ENCODE measurements at regions not wholly inside any gene's neighbourhood (a gene's known extent, or its start where the extent isn't known, plus 50 kb on each side); places are given as distances from the start of the nearest gene placed in this dataset.

DNA sequence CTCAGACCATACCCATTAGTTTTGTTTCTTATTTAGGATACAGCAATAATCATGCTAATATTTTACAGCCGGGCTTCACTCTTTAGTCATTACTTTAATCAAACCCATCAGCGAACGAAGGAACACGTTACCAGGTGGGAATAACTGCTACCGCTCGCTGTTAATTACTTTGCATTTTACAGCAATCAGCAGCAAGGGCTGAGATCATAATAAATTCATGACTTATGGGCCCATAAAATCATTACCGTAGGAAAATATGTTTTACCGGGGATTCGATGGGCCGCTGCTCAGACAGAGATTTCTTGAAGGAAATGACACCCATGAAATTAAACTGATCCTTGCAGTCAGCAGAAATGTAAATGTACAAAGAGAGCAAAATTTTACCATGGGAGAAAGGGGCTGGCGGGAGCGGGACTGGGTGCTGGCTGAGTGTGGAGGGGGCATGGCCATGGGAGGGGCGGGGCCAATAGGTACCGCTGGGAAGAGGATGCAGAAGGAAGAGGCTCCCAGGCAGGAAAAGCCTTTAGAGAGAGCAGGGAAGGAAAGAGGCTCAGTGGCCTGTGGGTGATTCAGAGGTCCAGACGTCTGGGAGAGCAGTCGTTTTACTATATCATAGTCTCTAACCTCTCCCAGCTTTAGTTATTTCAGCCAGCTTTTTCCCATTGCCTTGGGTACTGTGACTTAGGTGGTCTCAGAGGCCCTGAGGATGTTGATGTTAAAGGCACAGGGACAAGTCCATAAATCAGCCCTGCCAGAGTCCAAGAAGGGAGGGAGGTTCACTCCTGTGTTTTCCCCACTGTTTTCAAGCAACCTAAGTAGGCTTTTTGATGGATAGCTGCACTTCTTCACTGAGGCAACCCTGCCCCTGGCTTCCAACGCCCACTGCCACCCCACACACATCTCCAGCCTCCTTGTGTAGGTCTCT, 258.9 kb downstream of the SEC16B start:
- Histone ChIP-seq H3K9ac (no peak overlapping the region), H3F3A (ENCODE audit: low read depth) (no peaks in the 10 kb centered on the region), H3K4me1 (no peaks in the 10 kb centered on the region), H4K20me1 (ENCODE audit: low read depth) (no peaks in the 10 kb centered on the region), H3K27me3 (no peaks in the 10 kb centered on the region), H2AFZ (replicated peaks) (no peak overlapping the region), H3K9me3 (ENCODE audit: low read depth) (no peaks in the 10 kb centered on the region), H3K4me3 (no peak overlapping the region), H3K27ac (no peak overlapping the region), H3K4me2 (no peak overlapping the region), H3K36me3 (no peaks in the 10 kb centered on the region), H3K79me2 (ENCODE audit: low read depth) (no peaks in the 10 kb centered on the region)
- Mint-ChIP-seq H3K9me3 (peaks cover 6% of the 10 kb centered on the region), H3K36me3 (no peaks in the 10 kb centered on the region), H3K4me1 (no peaks in the 10 kb centered on the region), H3K27me3 (ENCODE audit: insufficient read depth, low read depth) (no peaks in the 10 kb centered on the region), H3K27ac (no peak overlapping the region), H3K4me3 (no peak overlapping the region)
- DNase-seq (ENCODE audit: low spot score): no peak
- TF ChIP-seq, protein P1, sequence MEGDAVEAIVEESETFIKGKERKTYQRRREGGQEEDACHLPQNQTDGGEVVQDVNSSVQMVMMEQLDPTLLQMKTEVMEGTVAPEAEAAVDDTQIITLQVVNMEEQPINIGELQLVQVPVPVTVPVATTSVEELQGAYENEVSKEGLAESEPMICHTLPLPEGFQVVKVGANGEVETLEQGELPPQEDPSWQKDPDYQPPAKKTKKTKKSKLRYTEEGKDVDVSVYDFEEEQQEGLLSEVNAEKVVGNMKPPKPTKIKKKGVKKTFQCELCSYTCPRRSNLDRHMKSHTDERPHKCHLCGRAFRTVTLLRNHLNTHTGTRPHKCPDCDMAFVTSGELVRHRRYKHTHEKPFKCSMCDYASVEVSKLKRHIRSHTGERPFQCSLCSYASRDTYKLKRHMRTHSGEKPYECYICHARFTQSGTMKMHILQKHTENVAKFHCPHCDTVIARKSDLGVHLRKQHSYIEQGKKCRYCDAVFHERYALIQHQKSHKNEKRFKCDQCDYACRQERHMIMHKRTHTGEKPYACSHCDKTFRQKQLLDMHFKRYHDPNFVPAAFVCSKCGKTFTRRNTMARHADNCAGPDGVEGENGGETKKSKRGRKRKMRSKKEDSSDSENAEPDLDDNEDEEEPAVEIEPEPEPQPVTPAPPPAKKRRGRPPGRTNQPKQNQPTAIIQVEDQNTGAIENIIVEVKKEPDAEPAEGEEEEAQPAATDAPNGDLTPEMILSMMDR (IDR thresholded peaks at IDR 0.05): no peak
- no peak for TF ChIP-seq EZH2 (IDR thresholded peaks at IDR 0.05)
- TF ChIP-seq EZH2phosphoT487 (IDR thresholded peaks at IDR 0.05): no peak

DNA sequence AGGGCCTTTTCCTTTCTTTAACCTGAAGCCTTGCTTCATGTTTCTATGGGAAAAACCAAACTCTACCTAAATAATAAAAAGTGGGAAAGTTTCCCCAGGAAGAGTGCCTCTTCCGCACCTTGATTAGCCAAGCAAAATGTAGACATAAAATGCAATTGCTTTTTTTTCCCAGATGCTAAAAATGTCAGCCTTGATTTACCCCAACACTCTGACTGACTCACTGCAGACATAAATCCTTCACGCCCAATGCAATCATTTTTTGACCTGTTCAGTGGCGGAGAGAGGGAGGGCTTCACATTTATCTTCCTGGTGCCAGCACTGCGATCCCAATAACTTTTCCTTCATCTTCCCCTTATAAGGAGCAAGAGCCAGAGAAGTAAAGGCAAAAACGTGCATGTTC, 261.5 kb downstream of the SEC16B start:
- Histone ChIP-seq H3K27me3 (no peaks in the 10 kb centered on the region), H3K4me3 (no peak overlapping the region), H2AFZ (replicated peaks) (no peak overlapping the region), H3K27ac (no peak overlapping the region), H3K79me2 (ENCODE audit: low read depth) (no peaks in the 10 kb centered on the region), H4K20me1 (ENCODE audit: low read depth) (no peaks in the 10 kb centered on the region), H3K9ac (no peak overlapping the region), H3K9me3 (ENCODE audit: low read depth) (no peaks in the 10 kb centered on the region), H3K4me1 (no peaks in the 10 kb centered on the region), H3F3A (ENCODE audit: low read depth) (no peaks in the 10 kb centered on the region), H3K4me2 (no peak overlapping the region), H3K36me3 (no peaks in the 10 kb centered on the region)
- Mint-ChIP-seq H3K4me3 (no peak overlapping the region), H3K36me3 (no peaks in the 10 kb centered on the region), H3K4me1 (no peaks in the 10 kb centered on the region), H3K9me3 (no peaks in the 10 kb centered on the region), H3K27me3 (ENCODE audit: insufficient read depth, low read depth) (peaks cover 2% of the 10 kb centered on the region), H3K27ac (no peak overlapping the region)
- DNase-seq (ENCODE audit: low spot score): no peak
- TF ChIP-seq, protein P1 (IDR thresholded peaks at IDR 0.05): no peak
- TF ChIP-seq EZH2 (IDR thresholded peaks at IDR 0.05) (no peak), EZH2phosphoT487 (IDR thresholded peaks at IDR 0.05) (no peak)

DNA sequence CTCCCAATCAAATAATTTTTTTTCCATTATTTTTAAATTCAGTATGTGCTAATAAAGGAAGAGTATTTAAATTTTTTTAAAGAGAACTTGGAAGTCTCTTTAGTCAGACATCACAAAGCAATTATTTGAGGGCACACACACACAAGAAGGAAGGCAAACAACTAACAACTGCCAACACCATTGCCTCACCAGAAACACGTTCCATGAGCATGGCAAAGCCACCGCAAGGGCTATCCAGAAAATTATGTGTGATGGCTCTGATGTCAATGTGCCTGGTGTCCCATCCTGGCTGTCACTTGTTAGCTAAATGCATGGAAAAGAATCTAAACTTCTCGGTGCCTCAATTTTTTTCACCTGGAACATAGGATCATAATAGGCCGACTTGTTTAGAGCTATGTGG, 262.9 kb downstream of the SEC16B start:
- no peak overlapping the region for H3K27ac Mint-ChIP-seq
- Histone ChIP-seq H3K9me3 (ENCODE audit: low read depth) (no peaks in the 10 kb centered on the region), H3K4me3 (no peak overlapping the region), H3K9ac (no peak overlapping the region), H4K20me1 (ENCODE audit: low read depth) (no peaks in the 10 kb centered on the region), H3K4me1 (no peaks in the 10 kb centered on the region), H3K79me2 (ENCODE audit: low read depth) (no peaks in the 10 kb centered on the region), H2AFZ (replicated peaks) (no peak overlapping the region), H3K27me3 (no peaks in the 10 kb centered on the region), H3K36me3 (no peaks in the 10 kb centered on the region), H3K4me2 (no peak overlapping the region), H3K27ac (no peak overlapping the region), H3F3A (ENCODE audit: low read depth) (no peaks in the 10 kb centered on the region)
- peaks cover 2% of the 10 kb centered on the region for H3K27me3 Mint-ChIP-seq (ENCODE audit: insufficient read depth, low read depth)
- no peaks in the 10 kb centered on the region for H3K4me1 Mint-ChIP-seq
- TF ChIP-seq EZH2phosphoT487 (IDR thresholded peaks at IDR 0.05): no peak
- H3K9me3 Mint-ChIP-seq: no peaks in the 10 kb centered on the region
- DNase-seq (ENCODE audit: low spot score): no peak
- H3K36me3 Mint-ChIP-seq: no peaks in the 10 kb centered on the region
- H3K4me3 Mint-ChIP-seq: no peak overlapping the region

DNA sequence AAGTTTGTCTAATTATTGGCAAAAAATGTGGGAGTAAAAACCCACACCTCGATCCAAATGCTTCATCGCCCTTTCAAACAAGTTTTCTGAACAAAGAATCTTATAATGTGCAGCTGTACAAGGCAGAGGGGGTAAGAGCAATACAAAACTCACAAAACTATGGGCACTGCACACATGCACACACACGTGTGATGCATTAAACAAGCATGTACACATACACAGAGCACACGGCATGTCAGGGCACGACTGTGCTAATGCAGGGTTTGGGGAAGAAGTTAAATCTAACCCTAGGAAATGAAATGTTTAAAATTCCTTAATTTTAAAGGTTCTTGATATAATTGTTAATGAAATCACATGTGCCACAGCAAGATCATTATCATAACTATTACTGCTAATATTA, 264.0 kb downstream of the SEC16B start:
- Histone ChIP-seq H3K79me2 (ENCODE audit: low read depth) (no peaks in the 10 kb centered on the region), H3K4me2 (no peak overlapping the region), H3F3A (ENCODE audit: low read depth) (no peaks in the 10 kb centered on the region)

More for the DNA sequence above, 264.0 kb downstream of the SEC16B start:
- Histone ChIP-seq H3K27me3 (no peaks in the 10 kb centered on the region), H3K27ac (no peak overlapping the region), H4K20me1 (ENCODE audit: low read depth) (no peaks in the 10 kb centered on the region), H3K9me3 (ENCODE audit: low read depth) (no peaks in the 10 kb centered on the region), H3K4me3 (no peak overlapping the region), H3K9ac (no peak overlapping the region), H3K4me1 (no peaks in the 10 kb centered on the region), H3K36me3 (no peaks in the 10 kb centered on the region), H2AFZ (replicated peaks) (no peak overlapping the region)
- Mint-ChIP-seq H3K36me3 (no peaks in the 10 kb centered on the region), H3K4me1 (no peaks in the 10 kb centered on the region), H3K4me3 (no peak overlapping the region), H3K27ac (no peak overlapping the region), H3K27me3 (ENCODE audit: insufficient read depth, low read depth) (peaks cover 2% of the 10 kb centered on the region), H3K9me3 (no peaks in the 10 kb centered on the region)
- no peak for DNase-seq (ENCODE audit: low spot score)
- TF ChIP-seq, protein P1 (IDR thresholded peaks at IDR 0.05): no peak
- TF ChIP-seq EZH2phosphoT487 (IDR thresholded peaks at IDR 0.05) (no peak), EZH2 (IDR thresholded peaks at IDR 0.05) (no peak)
